HL-60 (cell line): ENCODE measurements at regions not wholly inside any gene's neighbourhood (a gene's known extent, or its start where the extent isn't known, plus 50 kb on each side); places are given as distances from the start of the nearest gene placed in this dataset.

Experiments used
- CTCF ChIP-seq: IDR thresholded peaks from one replicate; pipeline ENCODE4 v1.5.1; 2011; ENCODE audit warnings: low read length, control low read depth, inconsistent platforms; ENCODE audit not compliant: insufficient read depth
- POLR2AphosphoS5 ChIP-seq: IDR thresholded peaks from 2 replicates; pipeline ENCODE4 v1.6.1; 2012; ENCODE audit warnings: low read depth
- REST ChIP-seq: IDR thresholded peaks from 2 replicates; pipeline ENCODE4 v1.6.1; 2012; ENCODE audit warnings: low read depth; ENCODE audit not compliant: insufficient replicate concordance

GRCh38 chr5:96590796-96591195 is 71.4 kb upstream of the CAST start:
- TF ChIP-seq CTCF (no peak), POLR2AphosphoS5 (no peak), REST (no peak)
